GM19438 (cell line): ENCODE measurements at regions not wholly inside any gene's neighbourhood (a gene's known extent, or its start where the extent isn't known, plus 50 kb on each side); places are given as distances from the start of the nearest gene placed in this dataset.

Experiments
- ATAC-seq: cut with Tn5 transposase; IDR thresholded peaks from one replicate; pipeline ENCODE4 v1.9.1; 2021; ENCODE audit warnings: low read depth; ENCODE audit not compliant: unreplicated experiment

DNA sequence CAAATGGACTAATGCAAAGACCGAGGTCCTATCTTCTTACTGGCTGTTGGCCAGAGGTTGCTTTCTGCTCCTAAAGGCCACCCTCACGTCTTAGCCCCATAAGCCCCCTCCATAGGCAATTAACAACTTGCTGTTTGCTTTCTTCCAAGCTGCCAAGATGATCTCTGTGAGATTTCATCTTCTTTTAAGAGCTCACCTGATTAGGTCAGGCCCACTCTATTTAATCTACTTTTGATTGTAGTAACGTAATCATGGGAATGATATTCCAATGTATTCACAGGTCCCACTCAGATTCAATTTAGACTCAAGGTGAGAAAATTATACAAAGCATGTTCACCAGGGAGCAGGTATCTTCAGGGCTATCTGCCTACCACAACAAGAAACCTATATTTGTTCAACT is 84.4 kb upstream of the RAD23B start:
- ATAC-seq, result no peak

DNA sequence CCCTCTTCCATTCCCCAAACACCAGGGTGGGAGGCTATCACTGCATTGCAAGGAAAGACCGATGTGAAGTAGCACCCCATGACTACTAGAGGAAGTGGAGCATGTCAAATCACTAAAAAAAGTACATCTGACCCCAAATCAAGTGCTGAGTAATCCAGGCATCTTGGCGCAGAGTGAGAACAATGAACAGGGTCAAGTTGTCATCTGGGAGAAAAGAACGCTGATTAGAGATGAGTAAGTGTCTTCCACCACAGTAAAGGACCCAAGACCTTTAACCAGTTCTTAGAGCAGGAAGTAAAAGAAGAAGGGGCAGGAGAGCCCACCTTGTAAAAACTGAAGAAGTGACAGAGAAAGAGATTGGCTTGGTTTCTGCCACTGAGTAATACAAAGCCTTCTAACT is 75.0 kb upstream of the RAD23B start:
- ATAC-seq, result no peak

DNA sequence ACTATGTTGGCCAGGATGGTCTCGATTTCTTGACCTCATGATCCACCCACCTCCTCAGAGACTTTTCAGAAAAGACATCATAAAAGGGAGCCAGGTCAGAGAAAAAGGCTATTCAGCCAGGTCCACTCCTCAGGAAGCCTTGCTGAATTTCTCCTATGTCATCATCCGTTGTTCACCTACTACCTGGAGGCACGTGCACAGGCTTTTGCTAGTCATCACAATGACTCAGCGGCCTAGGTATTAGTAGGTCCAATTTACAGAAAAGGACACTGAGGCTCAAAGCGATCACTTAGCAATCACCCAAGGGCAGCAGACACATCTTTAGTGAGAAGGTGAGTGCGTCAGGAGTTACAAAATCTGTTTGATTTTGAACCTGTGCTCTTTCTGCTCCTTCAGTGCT is 72.3 kb upstream of the RAD23B start:
- no peak for ATAC-seq

DNA sequence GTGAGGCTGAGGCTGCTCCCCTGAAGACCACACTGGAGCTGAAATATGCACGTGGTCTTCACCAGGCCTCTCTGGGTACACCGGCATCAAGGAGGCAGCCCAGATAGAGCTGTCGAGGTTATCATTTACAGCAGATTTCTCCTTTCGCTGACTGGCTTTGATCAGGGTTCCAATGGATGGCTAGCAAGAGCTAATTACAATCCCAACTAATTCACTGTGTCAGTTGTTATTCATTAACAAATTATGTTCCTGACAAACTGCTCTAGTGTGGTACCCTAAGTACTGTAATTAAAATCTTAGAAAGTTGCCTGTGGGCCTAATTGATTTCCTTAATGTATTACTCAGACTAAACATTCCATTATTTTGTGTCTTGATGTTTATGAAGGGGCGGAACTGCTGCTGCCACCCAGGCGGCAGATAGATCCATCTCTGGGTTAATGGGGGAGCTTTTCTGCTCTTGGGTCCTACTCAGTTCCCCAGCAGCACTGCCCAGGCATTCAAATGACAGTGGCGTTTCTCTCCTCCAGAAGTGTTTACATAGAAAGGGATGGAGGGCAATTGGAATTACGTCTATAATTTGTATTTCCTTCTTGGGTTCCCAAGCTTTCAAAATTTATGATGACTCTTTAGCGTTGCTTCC is 71.7 kb upstream of the RAD23B start:
- no peak for ATAC-seq

DNA sequence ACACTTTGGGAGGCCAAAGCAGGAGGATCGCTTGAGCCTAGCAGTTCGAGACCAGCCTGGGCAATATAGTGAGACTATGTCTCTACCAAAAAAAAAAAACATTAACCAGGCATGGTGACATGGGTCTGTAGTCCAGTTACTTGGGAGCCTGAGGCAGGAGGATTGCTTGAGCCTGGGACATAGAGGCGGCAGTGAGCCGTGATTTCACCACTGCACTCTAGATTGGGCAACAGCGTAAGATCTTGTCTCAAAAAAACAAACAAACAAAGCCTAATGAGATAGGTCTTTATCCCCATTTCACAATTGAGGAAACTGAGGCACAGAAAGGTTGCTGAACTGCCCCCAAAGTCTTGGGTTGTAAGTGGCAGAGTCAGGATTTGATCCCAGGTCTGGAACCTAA is 70.5 kb upstream of the RAD23B start:
- no peak for ATAC-seq

DNA sequence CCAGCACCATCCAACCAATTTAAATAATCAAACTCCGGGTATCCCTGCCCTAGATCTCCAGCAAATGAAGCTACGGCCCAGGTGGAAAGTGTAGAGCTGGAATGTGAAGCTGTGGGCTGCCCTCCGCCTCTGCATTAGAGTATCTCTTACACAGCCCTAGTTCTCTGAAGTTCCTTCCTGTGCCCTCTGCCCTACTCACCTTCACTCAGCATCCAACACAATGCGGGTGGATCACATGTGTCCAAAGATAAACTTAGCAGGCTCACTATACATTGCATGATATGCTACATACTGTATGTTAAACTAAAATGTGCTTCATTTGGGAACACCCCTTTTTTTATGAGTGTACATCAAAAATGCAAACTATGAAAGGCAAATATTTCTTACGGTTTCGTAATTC is 70.0 kb upstream of the RAD23B start:
- peak; percentile 4 for ATAC-seq

DNA sequence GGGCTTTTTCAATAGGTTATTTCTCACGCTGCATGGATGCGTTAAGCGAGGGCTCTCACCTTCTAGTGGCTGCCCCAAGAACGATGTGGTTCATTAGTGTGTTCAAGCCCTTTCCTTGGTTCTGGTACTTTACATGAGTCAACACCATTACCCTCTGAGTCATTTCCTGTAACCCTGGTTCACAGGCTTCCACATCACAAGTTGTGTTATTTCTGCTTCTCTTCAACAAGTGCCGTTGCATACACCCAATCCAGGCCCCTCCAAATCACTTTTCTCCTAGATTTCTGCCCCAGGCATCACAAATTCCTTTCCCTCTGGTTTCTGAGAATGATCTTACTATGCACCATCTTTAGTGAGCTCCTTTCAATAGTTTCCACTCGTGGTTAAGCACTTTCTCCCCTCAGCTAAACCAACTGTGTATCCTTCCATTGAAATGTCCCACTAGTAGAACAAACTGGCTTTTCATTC is 69.5 kb upstream of the RAD23B start:
- ATAC-seq, result peak; percentile 84

DNA sequence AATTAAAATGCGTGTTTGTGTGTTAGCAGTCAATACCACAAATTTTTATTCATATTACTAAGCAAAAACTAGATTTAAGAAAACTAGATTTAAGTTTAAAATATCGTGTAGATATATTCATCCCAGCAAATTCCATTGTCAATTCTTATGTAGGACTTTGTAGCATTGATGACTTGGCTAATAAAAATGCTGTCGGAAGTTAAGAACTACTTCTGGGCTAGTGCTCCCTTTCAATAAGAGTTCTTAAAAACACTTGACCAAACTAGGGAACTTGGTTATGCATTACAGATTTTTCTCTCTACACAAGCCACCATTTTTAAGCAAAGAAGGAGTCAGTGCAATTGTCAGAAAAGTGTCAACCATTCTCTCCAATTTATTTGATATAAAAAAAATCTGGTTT is 68.7 kb upstream of the RAD23B start:
- ATAC-seq, result no peak

DNA sequence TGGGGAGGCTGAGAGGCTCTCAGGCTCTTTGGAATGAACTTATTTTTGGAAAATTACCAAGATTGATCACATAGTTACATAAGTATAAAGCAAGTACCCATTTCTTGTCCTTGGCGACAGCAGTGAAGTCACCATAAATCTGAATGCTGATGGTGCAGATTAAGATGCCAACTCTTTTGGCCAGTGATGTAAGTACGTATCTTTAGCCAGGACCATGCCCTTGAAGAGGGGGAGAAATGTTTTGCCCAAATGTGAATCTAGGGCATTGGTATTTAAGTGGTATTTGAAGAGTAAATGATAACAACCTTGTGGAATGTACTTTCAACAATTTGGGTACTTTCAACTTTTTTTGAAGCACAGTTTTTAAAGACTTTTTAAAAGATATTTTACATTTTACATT is 68.2 kb upstream of the RAD23B start:
- no peak for ATAC-seq

DNA sequence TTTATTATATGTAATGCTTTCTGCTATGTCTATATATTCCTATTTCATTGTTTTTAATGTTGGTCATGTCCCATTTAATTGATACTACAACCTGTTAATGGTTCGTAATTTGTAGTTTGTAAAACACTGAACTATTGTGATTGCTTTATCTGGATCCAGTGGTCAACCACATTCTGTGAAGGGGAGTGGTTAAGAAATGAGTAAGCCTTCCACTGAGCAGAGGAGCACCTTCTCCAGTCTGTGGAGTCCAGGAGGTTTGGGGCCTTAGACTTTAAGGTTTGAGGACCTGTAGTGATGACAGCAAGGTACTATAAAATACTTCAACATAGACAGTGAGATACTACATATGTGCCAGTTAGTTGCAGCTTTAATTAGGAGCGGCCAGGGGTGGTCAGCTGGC is 67.7 kb upstream of the RAD23B start:
- ATAC-seq, result no peak

DNA sequence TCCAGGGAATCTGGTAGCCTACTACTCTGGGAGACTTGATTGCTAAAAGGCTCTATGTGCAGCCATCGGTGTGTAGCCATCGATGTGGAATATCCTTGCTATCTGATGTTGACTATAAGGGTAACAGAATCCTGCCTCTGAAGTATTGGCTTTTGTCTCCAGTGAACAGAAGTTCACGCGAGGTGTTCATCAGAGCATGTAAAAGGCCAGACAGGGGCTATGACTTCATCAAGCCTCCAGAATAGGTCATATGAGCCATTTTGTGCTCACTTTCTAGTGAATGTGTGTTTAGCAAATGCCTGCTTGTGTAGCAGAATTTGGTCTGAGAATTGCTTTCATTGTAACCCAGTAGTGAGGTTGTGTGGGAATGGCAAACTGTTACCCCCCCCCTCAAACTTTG is 66.8 kb upstream of the RAD23B start:
- ATAC-seq, result no peak

DNA sequence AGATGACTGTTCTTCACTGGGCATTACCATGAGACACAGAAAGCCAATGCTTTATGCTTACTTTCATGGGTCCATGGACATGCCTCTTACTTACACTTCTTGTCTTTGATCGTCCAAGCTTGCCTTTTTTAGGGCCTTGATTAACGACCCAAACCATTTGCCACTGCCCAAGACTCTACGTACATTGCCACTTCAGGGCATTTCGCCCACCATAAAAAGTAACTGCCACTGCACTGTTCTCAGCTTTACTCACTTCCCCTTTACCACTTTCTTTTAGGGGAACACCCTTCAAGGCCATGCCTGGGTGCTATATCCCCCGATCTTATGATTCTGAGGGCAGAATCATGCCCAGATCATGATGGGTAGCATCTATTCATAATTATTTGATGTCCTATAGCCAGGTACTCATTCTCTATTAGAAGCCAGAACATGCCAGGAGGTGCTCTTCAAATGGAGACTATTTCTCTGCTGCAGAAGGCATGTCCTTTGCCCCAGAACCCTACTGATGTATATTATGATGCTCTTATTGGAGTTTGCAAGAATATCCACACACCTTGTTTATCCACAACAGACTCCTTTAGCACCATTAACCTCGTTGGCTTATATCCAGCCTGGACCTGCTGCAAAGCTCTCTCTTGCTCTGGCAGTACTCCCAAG is 64.1 kb upstream of the RAD23B start:
- ATAC-seq, result peak; percentile 79

DNA sequence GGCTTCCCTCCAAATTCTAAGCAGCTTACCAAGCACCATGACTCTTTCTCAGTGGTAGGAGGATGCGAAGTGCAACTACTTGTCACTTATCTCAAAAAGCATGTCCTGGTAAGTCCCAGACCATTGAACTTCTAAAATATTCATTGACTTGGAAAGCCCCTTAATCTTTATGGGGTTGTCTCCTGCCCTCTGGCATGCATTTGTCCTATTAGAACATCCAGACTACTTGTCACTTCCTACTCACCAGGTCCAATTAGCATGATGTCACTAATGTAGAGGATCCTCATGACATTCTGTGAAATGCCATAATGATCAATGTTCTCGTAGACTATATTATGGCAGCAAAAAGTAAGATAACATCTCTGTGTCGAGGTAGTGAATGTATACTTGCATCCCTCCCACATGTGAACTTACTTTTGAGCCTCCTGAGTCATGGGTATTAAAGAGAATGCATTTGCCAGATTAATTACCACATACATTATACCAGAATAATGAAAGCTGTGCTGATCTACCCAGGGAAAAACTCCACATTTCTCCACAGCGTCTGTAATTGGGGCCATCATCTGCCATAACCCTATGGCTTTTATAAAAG is 63.5 kb upstream of the RAD23B start:
- no peak for ATAC-seq

DNA sequence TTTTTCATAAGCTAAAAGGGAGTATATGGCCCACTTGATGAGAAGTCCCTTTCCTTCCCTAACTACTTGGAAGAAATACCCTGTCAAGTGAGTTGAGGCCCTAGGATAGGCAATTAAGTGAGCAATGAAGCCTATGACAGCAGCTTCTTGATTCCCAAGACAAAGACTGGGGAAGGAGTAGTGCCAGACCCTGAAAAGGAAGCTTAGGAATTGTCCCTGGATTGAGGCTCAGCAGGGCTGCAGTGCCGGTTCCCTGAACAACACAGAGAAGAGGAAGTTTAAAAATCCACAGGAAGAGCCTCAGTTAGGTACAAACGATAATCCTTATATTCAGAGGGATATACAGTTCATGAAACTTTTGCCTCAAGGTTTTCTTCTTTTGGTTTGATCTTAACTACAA is 61.8 kb upstream of the RAD23B start:
- ATAC-seq, result no peak

DNA sequence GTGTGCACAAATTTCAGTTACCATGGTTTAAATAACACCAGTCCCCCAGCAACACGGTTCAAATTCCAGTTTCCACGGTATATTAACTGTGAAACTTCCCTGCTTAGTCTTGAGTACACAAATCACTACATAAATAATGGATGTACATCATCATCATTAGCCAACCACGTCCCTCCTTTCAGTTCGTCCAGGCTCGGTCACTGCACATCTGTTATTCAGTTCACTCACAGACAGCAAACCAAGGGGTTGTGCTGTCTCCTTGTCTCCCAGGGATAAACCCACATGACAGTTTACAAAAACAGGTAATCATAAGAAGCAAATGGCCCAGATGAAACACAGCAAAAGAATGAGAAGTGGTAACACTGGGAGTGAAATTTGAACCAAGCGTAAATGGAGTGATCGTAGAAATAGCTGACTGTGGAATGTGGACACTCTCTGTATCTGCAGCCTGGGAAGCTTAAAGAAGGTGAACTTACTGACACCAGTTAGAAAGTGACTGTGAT is 61.0 kb upstream of the RAD23B start:
- ATAC-seq, result no peak

DNA sequence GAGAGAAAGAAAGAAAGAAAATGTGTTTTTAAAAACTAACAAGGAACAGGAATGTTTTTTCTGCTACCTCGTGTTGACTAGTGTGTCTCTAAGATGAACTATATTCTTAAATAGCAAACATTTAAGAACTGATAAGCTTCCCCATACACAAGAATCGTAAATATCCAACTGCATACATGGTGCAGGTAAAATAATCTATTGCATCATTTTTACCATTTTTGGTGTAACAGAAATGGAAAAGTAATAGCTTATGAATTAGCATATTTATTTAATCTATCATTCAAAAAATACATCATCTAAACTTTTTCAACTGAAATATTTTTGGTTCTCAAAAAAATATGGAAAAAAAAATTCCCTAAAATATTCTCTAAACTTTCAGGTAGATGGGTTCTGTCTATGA is 59.7 kb upstream of the RAD23B start:
- no peak for ATAC-seq

DNA sequence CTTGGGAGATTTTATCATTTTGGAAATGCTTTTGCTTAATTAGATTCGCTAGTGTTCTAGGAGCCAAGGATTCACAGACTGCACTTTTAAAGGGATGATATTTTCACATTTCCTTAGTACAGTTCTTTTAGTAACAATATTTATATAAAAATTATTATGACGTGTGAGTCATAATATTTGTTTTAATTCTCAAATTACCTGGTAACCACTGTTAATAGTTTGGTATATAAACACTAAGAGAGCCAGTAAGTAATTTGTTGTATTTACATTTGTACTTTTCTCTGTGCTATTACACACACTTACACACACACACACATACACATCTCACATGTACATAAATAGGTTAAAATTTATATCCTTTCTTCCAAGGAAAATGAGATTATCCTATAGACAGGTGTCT is 58.8 kb upstream of the RAD23B start:
- ATAC-seq, result no peak

DNA sequence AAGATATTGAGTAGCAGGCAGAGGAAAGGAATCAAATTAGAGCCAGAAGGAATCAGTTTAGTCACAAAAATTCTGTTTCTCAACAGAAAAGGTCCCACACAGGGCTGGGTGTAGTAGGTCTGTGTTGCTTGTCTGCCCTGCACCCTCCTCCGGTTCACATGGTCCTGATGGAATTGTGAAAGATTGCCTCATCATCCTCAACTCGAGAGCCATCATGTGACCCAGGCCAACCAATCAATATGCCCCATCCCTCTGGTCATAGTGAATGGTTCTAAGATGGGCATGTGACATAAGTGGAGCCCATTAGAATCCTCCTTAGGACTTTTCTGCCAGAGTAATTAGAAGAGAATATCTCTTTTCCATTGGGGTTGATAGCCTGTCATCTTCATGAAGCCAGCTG is 56.7 kb upstream of the RAD23B start:
- no peak for ATAC-seq

DNA sequence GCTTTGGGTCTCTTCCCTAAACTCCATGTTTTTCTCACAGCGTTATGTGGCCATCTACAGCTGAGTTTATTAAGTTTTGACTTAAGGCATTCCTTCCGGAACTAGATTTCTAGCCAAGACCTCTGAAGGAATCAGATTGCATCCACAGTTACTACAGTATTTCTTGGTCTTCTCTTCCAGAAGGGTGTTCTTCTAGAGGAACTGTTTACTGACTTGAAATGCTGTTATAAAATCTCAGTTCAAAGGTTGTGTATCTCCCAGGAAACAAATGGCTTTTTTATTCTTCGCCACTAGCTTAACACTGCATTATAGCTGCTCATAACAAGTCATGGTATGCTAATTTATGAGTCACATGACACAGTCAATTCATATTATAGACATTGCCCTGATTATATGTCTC is 55.3 kb upstream of the RAD23B start:
- ATAC-seq, result no peak

DNA sequence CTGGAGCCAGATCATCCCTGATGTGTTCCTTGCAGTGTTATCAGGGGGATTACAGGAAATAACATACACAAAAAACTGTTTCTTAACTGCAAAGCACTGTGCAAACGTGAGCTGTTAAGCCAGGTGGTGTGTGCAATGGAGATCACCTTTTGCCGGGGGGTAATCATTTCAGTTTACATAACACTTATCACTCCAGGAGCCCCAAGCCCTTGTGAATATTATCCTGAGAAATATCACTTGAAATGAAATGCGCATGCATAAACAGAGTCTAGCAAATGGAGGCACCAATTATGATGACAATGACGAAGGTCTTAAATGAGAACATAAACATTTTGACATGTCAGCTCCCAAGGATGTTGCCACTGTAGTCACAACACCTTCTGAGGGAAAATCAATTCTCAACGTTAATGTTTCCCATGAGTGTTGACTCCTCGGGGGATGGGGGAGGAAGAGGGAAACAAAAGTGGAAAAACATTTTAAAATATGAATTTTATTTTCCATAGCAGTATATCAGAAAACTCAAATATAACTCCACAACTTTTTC is 54.5 kb upstream of the RAD23B start:
- ATAC-seq, result no peak

DNA sequence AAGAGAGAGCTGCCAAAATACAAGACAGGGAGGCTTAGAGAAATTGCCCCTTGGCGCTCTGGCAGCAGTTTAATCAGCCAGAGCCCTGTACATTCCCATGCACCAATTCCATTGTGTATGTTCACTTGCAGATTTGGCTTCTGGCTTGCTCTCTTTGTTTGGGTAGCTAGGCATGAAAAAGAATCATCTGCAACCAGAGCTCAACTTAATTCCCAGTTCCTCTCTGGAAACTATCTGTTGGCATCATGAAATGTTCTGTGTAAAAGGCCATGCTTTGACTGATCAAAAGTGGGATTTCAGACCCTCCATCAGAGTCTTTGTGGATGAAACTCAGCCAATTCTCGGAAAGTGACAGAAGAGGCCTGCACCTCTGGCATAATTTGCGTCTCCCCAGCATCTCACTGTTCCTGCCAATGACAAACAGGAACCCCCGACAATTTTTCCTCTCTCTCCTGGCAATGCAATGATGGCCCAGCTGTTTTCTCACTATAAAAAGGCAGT is 53.8 kb upstream of the RAD23B start:
- ATAC-seq, result no peak
